NB4 (cell line): ENCODE measurements at regions not wholly inside any gene's neighbourhood (a gene's known extent, or its start where the extent isn't known, plus 50 kb on each side); places are given as distances from the start of the nearest gene placed in this dataset.

Experiments used
- DNase-seq: peaks from one replicate; pipeline ENCODE4 v3.0.0; 2010; ENCODE audit warnings: low read depth
- H3K4me3 ChIP-seq: one replicate; pipeline ENCODE4 v1.5.1; 2011; ENCODE audit warnings: mild to moderate bottlenecking, low read depth, low read length, moderate library complexity
- CTCF ChIP-seq: IDR thresholded peaks from one replicate; pipeline ENCODE4 v1.5.1; 2012; ENCODE audit warnings: low read depth, low read length
- MAX ChIP-seq: IDR thresholded peaks from 2 replicates; pipeline ENCODE4 v1.6.1; 2011; ENCODE audit warnings: low read depth, low read length
- MYC ChIP-seq: IDR thresholded peaks from 2 replicates; pipeline ENCODE4 v1.6.1; 2011; ENCODE audit warnings: low read depth, low read length
- POLR2A ChIP-seq: IDR thresholded peaks from 2 replicates; pipeline ENCODE4 v1.6.1; 2011; ENCODE audit warnings: mild to moderate bottlenecking; ENCODE audit not compliant: insufficient read length; ENCODE audit errors: extremely low read depth

- TF ChIP-seq CTCF (no peak), MAX (no peak), POLR2A (no peak), MYC (no peak)
- no peak for DNase-seq
- no peak overlapping the region for H3K4me3 ChIP-seq
These were observed 56.5 kb upstream of the ADRB2 start for GRCh38 chr5:148769941-148770340.

GRCh38 chr5:148774313-148774712 lies 52.1 kb upstream of the ADRB2 start:
- no peak overlapping the region for H3K4me3 ChIP-seq
- no peak for DNase-seq

GRCh38 chr5:148776261-148776660 lies 50.1 kb upstream of the ADRB2 start:
- TF ChIP-seq MYC = no peak
- DNase-seq = no peak
- no peak overlapping the region for H3K4me3 ChIP-seq

More at GRCh38 chr5:148774313-148774712, 52.1 kb upstream of the ADRB2 start:
- TF ChIP-seq CTCF (no peak), MYC (no peak), POLR2A (no peak), MAX (no peak)
